ENCODE measurements at regions not wholly inside any gene's neighbourhood (a gene's known extent, or its start where the extent isn't known, plus 50 kb on each side); places are given as distances from the start of the nearest gene placed in this dataset.

GRCh38 chr6:163744256-163744925 is 329.9 kb downstream of the QKI start:
- DNase-seq, result no peak
- Histone ChIP-seq H2BK120ac (ENCODE audit: low read depth, low read length, poor library complexity, severe bottlenecking) (no peak overlapping the region), H3K23me2 (ENCODE audit: insufficient read length, low read depth, low read length, poor library complexity, severe bottlenecking) (no peaks in the 10 kb centered on the region), H2AK5ac (ENCODE audit: insufficient read length, low read length) (no peak overlapping the region), H3K9ac (ENCODE audit: extremely low read depth, insufficient read length, low read length) (no peak overlapping the region), H3K14ac (ENCODE audit: insufficient read depth, low read length) (no peak overlapping the region), H3K79me2 (ENCODE audit: insufficient read depth, low read length) (no peaks in the 10 kb centered on the region), H2BK5ac (ENCODE audit: insufficient read length, low read length) (no peak overlapping the region), H4K91ac (ENCODE audit: insufficient read length, low read depth, low read length) (no peak overlapping the region), H3T11ph (ENCODE audit: low read length) (no peak overlapping the region), H2BK20ac (ENCODE audit: low read depth, low read length, poor library complexity, severe bottlenecking) (no peak overlapping the region), H3K23ac (ENCODE audit: insufficient read length, low read depth, low read length) (no peak overlapping the region), H4K20me1 (ENCODE audit: control insufficient read depth, insufficient read depth, insufficient read length) (no peaks in the 10 kb centered on the region), H3K4ac (ENCODE audit: low read depth, low read length) (no peak overlapping the region), H3K4me1 (ENCODE audit: insufficient read depth, low read length) (no peaks in the 10 kb centered on the region), H3K27ac (ENCODE audit: insufficient read length, low read depth, low read length) (no peak overlapping the region), H3K27me3 (ENCODE audit: insufficient read depth, low read length) (no peaks in the 10 kb centered on the region), H2BK15ac (ENCODE audit: low read depth, low read length) (no peak overlapping the region), H2AFZ (ENCODE audit: low read length) (no peak overlapping the region), H4K5ac (ENCODE audit: insufficient read length, low read depth, low read length) (no peak overlapping the region), H3K4me2 (ENCODE audit: insufficient read depth, insufficient read length, low read length) (no peak overlapping the region), H3K9me3 (ENCODE audit: control insufficient read depth, low read depth, low read length) (no peaks in the 10 kb centered on the region), H4K8ac (replicated peaks; ENCODE audit: insufficient read length, low read depth, low read length) (no peak overlapping the region), H3K56ac (ENCODE audit: insufficient read length, low read depth, low read length) (no peak overlapping the region), H3K18ac (ENCODE audit: insufficient read length, low read depth, low read length) (no peak overlapping the region), H2BK12ac (ENCODE audit: insufficient read length, low read depth, low read length) (no peak overlapping the region), H3K79me1 (ENCODE audit: insufficient read depth, low read depth, low read length, poor library complexity, severe bottlenecking) (no peaks in the 10 kb centered on the region)
- H3K27ac Mint-ChIP-seq, result no peak overlapping the region; a peak in 1 of 7 replicates
- no peak overlapping the region for H3K4me3 Mint-ChIP-seq
- WGBS (ENCODE audit: extremely low coverage, insufficient read length, low lambda C conversion rate), result no CpG with 5 or more reads among the region's 19 CpGs
- H3K9me3 Mint-ChIP-seq, result no peaks in the 10 kb centered on the region
- peaks cover 1% of the 10 kb centered on the region; the same call in 1 of the 2 replicates for H3K27me3 Mint-ChIP-seq (ENCODE audit: low read depth)
- H3K4me1 Mint-ChIP-seq, result peaks cover 9 to 12% of the 10 kb centered on the region in 2 experiments
- TF ChIP-seq, protein P1, sequence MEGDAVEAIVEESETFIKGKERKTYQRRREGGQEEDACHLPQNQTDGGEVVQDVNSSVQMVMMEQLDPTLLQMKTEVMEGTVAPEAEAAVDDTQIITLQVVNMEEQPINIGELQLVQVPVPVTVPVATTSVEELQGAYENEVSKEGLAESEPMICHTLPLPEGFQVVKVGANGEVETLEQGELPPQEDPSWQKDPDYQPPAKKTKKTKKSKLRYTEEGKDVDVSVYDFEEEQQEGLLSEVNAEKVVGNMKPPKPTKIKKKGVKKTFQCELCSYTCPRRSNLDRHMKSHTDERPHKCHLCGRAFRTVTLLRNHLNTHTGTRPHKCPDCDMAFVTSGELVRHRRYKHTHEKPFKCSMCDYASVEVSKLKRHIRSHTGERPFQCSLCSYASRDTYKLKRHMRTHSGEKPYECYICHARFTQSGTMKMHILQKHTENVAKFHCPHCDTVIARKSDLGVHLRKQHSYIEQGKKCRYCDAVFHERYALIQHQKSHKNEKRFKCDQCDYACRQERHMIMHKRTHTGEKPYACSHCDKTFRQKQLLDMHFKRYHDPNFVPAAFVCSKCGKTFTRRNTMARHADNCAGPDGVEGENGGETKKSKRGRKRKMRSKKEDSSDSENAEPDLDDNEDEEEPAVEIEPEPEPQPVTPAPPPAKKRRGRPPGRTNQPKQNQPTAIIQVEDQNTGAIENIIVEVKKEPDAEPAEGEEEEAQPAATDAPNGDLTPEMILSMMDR (conservative IDR thresholded peaks at IDR 0.05), result no peak
- H3K36me3 Mint-ChIP-seq (ENCODE audit: insufficient read depth in 1 of 3, low read depth in 3 of 3), result no peaks in the 10 kb centered on the region

All from H9 (cell line).